ENCODE measurements at regions not wholly inside any gene's neighbourhood (a gene's known extent, or its start where the extent isn't known, plus 50 kb on each side); places are given as distances from the start of the nearest gene placed in this dataset.
"Not testable (repeated sequence)": the region's sequence is repeated elsewhere in the genome, so short reads cannot be mapped to it uniquely, and the experiment has no call there.

DNA sequence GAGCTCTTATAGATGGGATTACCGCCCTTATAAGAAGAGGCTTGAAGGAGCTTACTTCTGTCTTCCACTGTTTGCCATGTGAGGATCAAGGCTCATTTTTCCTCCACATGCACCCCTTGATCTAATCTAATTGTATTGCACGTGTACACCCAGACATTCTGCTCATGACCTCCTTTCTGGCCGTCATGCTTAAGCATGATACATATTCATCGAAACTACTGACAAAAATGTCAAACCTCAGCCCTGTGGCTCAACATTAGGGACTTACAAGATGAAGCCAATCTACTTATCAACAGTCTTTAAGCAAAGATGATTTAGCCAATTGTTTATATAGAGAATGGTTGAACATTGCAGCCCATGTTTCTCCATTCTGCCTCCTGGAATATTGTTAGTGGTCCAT is 127.6 kb downstream of the XCL2 start:
- no peak for DNase-seq

DNA sequence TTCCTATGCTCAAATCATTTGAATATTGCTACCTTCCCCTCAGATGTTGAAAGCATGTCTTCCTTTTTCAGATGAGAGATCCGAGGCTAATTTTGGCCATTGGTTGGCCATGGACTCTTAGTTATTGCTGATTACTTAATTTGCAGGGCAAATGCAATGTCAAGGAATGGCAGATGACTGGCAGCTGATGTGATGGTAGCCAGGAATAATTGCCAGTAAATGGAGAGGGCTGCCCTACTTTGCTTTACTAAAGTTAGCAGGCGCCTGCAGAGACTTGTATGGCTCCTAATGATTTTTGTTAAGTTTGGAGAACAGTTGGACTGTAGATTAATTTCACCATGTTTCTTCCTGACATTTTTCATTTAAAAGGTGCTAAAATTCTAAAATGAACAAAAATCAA is 128.9 kb downstream of the XCL2 start:
- DNase-seq, result no peak

DNA sequence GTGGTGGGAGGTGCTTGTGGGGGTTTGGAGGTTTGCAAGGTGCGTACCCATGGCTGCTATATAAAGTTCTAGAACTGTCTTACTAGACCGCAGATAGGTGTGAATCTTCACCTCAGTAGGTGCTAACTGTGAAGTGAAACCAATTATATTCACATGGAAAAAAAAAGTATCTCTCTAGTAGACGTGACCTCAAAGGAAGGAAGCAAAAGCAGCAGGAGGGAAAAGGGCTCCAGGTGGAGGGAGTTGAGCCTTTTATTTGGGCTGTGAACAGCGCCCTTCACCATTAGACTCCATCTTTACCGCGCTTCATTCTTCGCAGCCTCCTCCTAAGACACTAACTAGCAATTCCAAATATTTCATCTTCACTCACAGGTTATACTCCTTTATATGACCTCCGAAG is 129.8 kb downstream of the TBX19 start:
- DNase-seq, result no peak

DNA sequence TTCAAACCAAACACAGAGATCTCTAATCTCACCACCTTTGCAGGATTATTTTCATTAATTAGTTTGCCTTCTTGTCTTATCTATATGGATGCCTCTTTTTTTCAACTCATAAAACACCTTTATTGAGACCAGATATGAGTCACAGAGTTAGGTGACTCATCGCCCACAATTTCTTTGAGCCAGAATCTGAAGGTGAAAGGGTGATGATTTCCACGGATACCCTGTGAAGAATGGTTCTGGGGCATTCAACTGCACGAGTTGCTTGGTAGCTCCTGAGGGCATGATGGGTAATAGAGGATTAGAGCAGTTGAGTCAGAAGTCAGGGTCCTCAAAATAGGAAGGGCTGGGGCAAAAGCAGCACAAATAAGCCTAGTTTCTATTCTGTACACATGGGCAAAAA is 128.2 kb downstream of the TBX19 start:
- DNase-seq, result peak; percentile 83

DNA sequence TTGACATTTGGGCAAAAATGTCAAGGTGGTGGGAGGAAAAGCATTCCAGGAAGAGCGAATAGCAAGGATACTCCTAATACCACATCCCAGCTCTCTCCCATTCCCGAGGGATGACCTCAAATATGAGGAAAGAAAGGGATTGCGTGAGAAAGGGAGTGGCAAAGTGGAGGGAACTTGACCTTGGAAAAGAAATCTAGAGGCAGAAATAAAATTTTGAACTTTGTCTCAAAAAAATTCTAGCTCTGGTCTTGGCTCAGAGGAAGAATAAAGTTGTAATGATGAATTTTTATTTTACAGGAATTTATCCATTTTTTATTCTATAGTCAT is 127.8 kb downstream of the TBX19 start:
- no peak for DNase-seq

DNA sequence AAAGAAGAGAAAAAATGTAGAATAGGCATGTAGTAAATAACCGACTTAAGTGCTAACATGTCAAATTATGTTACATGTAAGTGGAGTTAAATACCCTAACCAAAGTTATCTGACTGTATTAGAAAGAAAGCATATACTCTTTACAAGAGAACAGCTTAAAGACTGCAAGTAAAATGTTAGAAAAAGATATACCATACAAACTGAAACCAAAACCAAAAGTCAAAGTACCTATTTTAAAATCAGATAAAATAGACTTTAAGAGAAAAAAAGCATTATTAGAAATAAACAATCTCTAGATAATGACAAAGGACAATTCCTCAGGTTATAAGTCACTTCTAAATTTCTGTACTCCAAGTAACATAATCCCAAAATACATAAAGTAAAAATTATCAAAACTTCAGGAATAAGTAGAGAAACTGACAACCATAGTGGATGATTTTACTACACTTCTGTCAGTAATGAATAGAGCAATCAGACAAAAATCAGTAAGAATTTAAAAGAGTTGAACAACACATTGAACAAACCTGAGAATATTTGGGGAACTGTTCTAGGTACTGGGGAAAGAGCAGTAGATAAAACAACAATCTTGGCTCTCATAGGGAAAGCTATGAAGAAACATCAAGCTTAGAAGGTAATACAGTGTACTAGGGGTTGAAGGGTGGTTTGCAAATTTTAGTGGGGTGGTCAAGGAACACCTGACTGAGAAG is 127.3 kb downstream of the TBX19 start:
- DNase-seq, result no peak

DNA sequence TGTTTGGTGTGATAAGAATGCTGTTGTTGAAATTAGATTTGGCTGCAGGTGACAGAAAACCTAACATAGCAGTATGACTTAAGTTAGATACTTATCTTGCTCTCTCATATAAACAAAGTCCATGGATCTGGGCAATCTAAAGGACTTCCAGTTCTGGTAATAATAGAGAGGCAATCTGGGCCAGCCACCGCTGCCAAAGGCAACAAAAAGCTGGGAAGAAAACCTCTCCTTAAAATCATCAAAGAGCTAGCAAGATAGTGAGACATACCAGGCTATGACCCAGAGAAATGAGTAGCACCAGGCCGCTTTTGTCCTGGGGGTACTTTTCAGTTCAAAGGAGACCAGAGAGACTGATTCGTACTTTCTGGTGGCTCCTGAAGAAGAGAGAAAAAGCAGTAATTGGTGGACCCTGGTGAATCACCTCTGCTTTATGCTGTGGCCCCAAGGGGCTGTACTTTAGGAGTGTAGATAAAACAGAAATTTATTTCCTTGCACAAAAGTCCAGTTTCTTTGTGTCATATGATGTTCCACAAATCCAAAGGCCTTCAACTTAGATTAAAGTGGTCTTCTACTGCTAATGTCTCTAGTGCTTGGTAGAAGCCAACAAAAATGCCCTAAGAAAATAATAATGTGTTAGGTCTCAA is 125.4 kb downstream of the TBX19 start:
- DNase-seq, result no peak

DNA sequence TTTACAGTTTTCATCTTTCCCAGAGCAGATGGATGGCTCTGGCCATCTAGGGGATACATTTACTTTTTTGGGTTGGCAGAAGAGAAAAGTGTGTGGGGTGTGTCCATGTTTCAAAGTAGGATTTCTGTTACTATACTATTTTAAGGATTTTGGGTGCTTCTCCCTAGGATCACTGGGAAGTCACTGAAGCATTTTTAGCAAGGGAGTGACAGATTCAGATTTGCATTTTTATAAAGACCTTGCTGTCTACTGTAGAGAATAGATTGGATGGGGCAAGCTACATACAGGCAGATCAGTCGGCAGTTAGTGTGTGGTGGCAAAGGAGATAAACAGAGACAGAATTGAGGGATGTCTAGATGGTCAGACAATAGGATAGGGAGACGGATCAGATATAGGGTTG is 122.5 kb downstream of the TBX19 start:
- no peak for DNase-seq

DNA sequence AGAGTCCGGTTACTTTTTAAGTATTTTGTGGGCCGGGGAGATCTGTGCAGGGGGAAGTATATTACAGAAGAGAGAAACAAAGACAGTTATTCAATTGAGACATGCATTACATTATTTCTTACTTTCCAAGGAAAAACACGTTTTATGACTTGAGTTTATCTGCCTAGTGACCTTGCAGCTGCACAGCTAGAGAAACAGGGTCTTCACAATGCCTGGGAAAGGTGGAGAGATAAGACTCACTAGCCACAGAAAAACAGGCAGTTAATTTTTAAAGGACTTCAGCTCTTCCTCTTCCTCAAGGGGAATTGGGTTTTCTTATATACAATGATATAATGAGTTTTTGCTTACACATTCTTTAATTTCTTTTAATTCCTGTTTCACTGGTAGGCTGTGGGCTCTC is 121.8 kb downstream of the TBX19 start:
- not testable (repeated sequence) for DNase-seq

DNA sequence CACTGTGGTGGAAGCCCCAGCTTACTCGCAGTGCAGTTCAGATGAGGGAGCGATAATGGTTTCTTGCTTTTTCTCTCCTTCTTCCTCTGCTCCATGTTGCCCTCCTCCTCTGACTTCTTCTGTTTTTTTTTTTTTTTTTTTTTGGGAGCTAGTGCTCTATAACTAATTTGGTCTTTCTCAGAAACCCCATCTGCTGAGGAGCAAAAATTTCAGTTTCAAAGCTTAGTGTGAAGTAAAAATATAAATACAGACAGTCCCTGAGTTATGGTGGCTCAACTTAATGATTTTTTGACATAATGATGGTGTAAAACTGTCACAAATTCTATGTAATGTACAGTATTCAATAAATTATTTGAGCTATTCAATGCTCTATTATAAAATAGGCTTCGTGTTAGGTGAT is 120.7 kb downstream of the TBX19 start:
- no peak for DNase-seq

DNA sequence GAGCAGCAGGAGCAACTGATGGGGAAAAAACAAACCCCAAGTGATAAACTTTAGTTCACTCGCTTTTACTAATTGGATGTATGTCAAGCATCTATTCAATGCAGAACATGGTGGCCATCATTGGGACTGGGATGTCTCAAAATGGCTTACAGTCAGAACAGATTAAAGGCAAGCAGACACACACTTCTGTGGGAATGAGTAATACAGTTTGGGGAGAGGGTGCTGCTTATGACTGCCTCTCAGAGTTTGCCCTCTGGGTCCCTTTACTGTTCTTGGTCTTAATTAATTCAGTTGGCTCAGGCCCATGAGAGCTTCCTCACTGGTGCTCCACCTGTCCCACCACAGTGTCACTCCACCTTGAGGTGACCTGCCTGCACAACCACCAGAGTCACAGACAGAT is 119.5 kb downstream of the TBX19 start:
- no peak for DNase-seq

DNA sequence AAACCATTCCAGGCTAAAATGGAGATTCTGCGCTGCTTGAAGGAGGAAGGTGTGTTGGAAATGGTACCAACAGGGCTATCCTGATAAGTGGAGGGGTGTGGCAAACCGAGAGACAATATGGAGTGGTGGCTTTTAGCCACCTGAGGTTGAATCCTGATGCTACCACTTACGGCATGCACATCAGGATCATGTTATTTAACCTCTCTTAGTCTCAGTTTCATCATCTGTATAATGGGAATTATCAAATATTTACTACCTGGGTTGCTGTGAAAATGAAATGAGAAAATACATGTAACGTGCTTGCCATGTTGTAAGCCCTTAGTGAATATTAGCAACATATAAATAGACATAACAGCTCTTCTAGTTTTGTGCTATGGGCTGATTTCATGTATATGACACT is 117.1 kb downstream of the TBX19 start:
- no peak for DNase-seq

DNA sequence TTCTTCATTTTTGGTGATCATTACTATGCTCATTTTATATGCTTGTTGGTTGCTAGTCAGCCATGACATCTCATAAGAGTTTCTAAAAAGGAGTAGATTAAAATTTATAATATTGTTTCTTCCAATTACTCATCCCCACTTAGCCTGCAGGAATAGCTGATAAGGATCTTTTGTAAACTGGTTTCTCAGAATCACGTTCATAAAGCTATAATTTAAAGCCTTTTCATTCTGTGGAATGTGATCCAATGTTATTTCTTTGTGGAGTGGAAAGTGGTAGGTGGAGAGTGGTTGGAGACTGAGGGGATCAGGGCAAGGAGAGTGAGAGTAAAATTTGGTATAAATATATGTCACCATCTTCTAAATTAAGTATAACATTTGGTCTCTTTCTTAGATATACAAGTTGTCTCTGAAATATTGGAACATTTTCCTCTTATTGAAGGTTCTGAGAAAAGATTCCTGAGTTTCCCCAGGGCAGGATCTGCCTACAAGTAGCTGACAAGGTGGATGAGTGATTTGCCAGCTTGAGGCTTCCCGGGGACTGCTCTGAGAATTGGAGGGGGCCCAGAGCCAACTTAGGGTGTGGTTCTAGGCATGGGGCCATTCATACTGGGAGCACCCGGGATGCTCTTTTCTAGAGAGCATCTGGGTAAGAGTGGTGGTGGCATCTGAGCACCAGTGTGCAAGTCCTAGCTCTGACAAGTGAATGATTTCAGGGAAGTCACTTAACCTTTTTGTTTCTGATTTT is 116.4 kb downstream of the TBX19 start:
- DNase-seq, result no peak

DNA sequence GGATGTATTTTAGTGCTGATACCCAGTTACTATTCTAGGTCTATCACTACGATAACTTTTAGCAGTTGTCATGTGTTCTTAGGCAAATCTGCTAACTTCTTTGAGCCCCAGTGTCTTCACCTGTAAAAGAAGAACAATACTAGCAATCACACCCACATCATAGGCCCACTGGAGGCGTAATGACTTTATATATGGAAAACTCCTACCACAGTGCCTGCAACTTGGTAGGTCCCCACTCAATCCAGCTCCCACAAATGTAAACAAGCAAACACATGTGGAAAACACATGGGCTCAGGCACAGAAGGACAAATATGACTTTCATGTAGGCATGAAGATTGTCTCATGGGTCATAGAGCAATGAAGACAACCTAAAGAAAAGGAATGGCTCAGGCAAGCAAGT is 115.8 kb downstream of the TBX19 start:
- DNase-seq, result no peak

DNA sequence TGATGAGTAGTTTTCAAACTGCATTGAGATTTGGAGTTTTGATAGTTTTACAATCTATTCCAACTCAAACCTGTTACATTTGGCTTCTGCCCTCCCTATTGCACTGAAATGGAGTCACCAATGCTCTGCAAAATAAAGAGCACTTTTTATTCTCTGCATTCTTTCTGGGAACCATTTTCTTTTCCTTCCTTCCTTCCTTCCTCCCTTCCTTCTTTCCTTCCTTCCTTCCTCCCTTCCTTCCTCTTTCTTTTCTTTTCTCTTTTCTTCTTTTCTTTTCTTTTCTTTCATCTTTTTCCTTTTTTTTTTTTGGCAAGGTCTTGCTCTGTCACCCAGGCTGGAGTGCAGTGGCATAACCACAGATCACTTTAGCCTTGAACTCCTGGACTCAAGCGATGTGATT is 114.2 kb downstream of the TBX19 start:
- no peak for DNase-seq

DNA sequence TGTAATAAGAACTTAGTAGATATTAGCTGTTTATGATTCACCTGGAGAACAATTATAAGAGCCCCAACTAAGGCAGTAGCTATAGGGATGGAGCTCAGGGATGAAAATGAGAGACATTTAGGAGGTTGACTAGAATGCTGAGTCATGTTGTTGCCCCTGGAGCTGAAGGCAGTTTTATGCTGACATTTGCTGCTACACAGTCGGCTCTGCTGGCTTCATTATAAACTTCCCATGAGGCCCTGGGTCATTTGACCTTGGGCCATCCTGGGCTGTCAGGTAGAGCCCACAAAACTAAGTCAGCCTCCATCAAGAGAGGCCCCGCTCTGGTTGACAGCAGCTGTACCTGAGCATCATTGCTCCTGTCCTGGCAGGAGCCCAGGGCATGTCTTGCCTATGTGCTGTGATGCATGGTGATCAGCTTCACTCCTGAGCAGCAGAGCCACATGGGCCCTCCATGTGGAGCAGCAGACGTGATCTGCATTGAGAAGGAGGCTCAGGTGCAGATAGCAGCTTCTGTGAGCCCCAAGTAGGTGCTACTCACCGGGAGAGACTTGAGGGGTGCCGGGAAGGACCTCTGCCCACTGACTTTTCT is 112.4 kb downstream of the TBX19 start:
- no peak for DNase-seq

DNA sequence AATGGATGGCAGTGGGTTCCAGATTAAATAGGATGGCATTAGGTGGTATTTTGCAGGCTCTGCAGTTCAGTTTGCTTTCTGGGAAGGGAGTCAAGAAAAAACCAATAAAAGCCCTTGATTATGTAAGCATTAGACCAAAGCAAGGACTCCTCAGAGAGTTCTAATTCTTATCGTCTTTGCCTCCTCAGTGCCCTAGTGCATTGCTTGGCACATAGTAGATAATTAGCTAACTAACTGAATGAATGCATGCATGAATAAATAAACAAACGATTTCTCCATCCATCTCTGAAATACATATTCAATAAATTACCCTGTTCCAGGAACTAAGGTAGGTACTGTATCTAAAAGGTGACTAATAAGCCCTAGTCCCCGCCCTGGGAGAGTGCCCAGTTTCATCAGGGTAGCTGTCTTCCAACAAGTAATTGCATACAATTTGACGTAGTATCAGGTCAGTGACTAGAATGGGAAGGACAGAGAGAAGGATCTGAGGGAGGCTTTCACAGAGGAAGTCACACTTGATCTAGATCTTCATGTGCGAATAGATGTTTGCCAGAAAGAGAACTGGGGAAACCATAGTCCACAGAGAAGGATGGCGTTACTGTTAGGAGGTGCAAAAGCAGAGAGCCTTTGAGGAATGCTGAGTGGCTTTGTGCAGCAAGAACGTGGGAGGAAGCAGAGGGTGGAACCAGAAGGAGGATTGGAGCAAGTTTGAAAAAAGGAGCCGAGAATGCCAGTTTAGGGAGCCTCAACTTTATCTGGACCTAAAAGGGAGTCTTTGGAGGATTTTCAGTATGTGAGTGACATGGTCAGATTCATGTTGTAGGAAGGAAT is 111.4 kb downstream of the TBX19 start:
- no peak for DNase-seq

DNA sequence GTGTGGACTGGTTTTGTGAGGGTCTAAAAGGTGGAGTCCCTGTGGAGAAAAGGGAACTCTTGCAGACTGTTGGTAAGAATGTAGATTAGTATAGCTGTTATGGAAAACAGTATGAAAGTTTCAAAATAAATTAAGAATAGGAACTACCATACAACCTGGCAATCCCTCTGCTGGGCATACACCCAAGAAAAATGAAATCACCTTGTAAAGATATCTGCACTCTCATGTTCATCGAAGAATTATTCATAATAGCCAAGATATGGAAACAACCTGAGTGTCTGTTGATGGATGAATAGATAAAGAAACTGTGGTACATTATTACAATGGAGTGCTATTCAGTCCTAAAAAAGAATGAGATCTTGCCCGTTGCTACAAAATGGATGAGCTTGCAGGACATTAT is 109.6 kb downstream of the TBX19 start:
- DNase-seq, result no peak

DNA sequence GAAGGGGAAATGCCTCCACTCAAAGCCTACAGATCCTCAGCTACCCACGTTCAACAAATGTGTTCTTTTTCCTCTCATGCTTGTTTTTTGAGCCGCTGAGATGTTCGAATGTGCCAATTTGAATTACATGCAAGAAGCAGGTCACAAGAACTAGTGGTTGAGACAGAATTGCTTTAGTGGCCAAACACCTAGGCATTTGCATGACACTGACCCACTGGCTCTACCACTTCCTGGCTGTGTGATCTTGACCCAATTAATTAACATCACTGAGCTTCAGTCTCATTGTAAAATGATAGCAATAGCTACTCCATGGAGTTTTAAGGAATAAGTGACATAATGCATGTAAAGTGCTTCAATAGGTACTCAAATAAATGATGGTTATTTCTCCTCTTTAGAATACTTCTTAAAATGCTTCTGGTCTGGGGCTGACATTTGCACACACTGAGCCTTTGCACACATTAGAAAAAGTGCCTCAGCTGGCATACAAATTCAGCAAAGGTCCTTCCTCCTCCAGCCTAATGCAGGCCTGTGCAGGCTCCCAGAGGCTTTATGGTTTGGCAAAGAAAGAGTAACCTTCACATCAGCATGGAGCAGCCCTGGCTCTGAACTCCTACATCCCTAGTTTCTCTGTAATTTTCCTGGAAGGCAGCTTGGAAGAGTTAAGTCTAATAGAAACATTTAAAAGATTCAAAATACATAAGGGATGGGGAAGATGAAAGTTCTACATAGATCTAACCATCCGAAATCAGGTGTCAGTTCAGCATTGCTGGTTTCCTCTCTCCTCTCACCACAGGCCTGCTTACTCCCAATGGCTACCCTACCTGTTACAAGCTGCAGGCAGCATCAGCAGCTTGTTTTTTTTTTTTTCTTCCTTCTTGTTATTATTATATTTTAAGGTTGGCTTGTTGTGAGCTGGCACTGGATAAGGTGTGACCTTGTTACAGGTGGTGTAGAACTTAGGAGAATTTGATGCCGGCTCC is 107.4 kb downstream of the TBX19 start:
- DNase-seq, result no peak

DNA sequence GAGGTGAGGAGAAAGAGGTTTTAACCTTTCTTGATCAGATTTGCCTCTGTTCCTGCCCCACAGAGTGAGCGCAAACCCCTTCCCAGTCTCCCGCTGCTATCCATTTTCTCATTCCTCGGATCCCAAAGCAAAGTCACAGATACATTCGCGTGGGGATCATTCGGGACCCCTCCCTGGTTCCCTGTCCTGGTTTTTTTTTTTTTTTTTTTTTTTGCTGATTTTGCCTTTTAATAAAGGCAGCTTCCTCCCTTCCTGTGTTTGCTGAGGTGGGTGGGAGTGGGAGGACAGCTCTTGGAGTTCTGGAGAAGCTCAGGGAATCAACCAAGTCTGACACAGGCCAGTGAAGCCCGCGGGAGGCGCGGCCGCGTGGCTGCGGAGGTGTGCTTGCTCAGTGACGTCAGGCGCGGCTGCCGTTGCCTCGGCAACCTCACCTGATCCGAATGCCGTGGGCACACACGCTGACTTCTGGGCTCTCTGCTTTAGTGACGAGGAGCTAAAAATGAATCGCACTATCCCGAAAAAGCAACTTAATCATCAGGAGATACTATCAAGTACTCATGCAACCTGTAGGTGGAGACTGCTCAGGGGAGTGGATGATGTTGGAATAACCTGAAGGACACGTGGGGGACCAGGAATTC is 106.4 kb downstream of the TBX19 start:
- peak; percentile 91 for DNase-seq

DNA sequence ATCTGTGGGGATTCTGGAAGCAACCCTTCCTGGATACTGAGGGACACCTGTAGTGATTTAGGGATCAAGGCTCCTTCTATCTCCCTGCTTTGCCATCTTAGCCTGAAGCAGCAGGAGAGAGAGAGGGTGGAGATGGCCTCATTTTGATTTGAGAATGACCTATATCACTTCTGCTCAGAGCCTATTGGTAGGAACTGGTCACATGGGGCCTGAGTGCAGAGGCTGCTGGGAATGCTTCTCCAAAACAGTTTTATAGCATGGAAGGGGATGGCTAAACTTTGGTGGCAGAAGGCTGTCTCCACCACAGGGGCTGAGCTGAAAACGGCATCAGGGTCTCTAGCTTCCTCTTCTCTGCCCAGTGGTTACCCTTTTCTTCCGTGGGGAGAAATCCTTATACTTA is 105.8 kb downstream of the TBX19 start:
- DNase-seq, result no peak

Measured in activated effector memory CD4-positive, alpha-beta T cell treated with anti-CD3 and anti-CD28 coated beads, Interleukin-2, amount 50 U/mL, for 16 hours (primary cell).